Trophoblast cell (in vitro differentiated cells and primary cell): ENCODE measurements at regions not wholly inside any gene's neighbourhood (a gene's known extent, or its start where the extent isn't known, plus 50 kb on each side); places are given as distances from the start of the nearest gene placed in this dataset.

Source experiments
- DNase-seq, 2 donors: peaks; one replicate each; pipeline ENCODE4 v3.0.0-alpha.2; 2016
- H2AFZ ChIP-seq: 2 replicates; pipeline ENCODE4 v1.6.1; 2013; ENCODE audit warnings: low read length, moderate library complexity, mild to moderate bottlenecking; ENCODE audit not compliant: insufficient read depth, poor library complexity
- H2AK5ac ChIP-seq: 2 replicates; pipeline ENCODE4 v1.6.1; 2013; ENCODE audit warnings: mild to moderate bottlenecking, low read length
- H2BK120ac ChIP-seq: 2 replicates; pipeline ENCODE4 v1.6.1; 2013; ENCODE audit warnings: low read length, mild to moderate bottlenecking, moderate library complexity; ENCODE audit not compliant: insufficient read depth, poor library complexity
- H2BK12ac ChIP-seq: 2 replicates; pipeline ENCODE4 v1.6.1; 2013; ENCODE audit warnings: mild to moderate bottlenecking, low read length, moderate library complexity
- H2BK5ac ChIP-seq: 2 replicates; pipeline ENCODE4 v1.6.1; 2013; ENCODE audit warnings: low read length, low read depth, moderate library complexity, mild to moderate bottlenecking; ENCODE audit not compliant: poor library complexity
- H3K14ac ChIP-seq: 2 replicates; pipeline ENCODE4 v1.6.1; 2013; ENCODE audit warnings: mild to moderate bottlenecking, low read length
- H3K18ac ChIP-seq: 2 replicates; pipeline ENCODE4 v1.6.1; 2013; ENCODE audit warnings: mild to moderate bottlenecking, low read length
- H3K23ac ChIP-seq: 2 replicates; pipeline ENCODE4 v1.6.1; 2013; ENCODE audit warnings: low read length
- H3K27ac ChIP-seq: 2 replicates; pipeline ENCODE4 v1.5.1; 2013; ENCODE audit warnings: low read depth, mild to moderate bottlenecking, inconsistent platforms, low read length, moderate library complexity
- H3K27me3 ChIP-seq: 2 replicates; pipeline ENCODE4 v1.6.1; 2013; ENCODE audit warnings: inconsistent platforms, mild to moderate bottlenecking, low read length, moderate library complexity; ENCODE audit not compliant: insufficient read depth
- H3K36me3 ChIP-seq, 2 experiments: 1 replicate in 1 of 2; 2 replicates in 1 of 2; pipeline ENCODE4 v1.6.1; 2013; ENCODE audit warnings: low read length in 2 of 2, mild to moderate bottlenecking in 2 of 2, moderate library complexity in 1 of 2; ENCODE audit not compliant: insufficient read depth in 2 of 2, control insufficient read depth in 1 of 2
- H3K4ac ChIP-seq: 2 replicates; pipeline ENCODE4 v1.6.1; 2013; ENCODE audit warnings: low read depth, mild to moderate bottlenecking, low read length, moderate library complexity
- H3K4me1 ChIP-seq, 2 experiments: 1 replicate in 1 of 2; 2 replicates in 1 of 2; pipeline ENCODE4 v1.6.1; 2013; ENCODE audit warnings: low read length in 2 of 2, mild to moderate bottlenecking in 2 of 2, moderate library complexity in 1 of 2; ENCODE audit not compliant: insufficient read depth in 2 of 2, control insufficient read depth in 1 of 2
- H3K4me2 ChIP-seq: 2 replicates; pipeline ENCODE4 v1.6.1; 2013; ENCODE audit warnings: inconsistent platforms, mild to moderate bottlenecking, low read length, moderate library complexity
- H3K4me3 ChIP-seq: 2 replicates; pipeline ENCODE4 v1.5.1; 2013; ENCODE audit warnings: mild to moderate bottlenecking, low read depth, low read length, inconsistent platforms
- H3K79me1 ChIP-seq: one replicate; pipeline ENCODE4 v1.6.1; 2013; ENCODE audit warnings: low read length
- H3K79me2 ChIP-seq: 2 replicates; pipeline ENCODE4 v1.6.1; 2013; ENCODE audit warnings: low read length, mild to moderate bottlenecking; ENCODE audit not compliant: control insufficient read depth, insufficient read depth, poor library complexity
- H3K9ac ChIP-seq: 2 replicates; pipeline ENCODE4 v1.6.1; 2013; ENCODE audit warnings: mild to moderate bottlenecking, low read length
- H3K9me3 ChIP-seq: 2 replicates; pipeline ENCODE4 v1.6.1; 2013; ENCODE audit warnings: low read depth, mild to moderate bottlenecking, control low read depth, inconsistent platforms, low read length; ENCODE audit not compliant: insufficient read depth
- H4K12ac ChIP-seq: 2 replicates; pipeline ENCODE4 v1.6.1; 2013; ENCODE audit warnings: low read depth, mild to moderate bottlenecking, low read length, moderate library complexity
- H4K8ac ChIP-seq: 2 replicates; pipeline ENCODE4 v1.6.1; 2013; ENCODE audit warnings: low read depth, mild to moderate bottlenecking, low read length, moderate library complexity
- H4K91ac ChIP-seq: one replicate; pipeline ENCODE4 v1.6.1; 2013; ENCODE audit warnings: low read depth, mild to moderate bottlenecking, low read length, moderate library complexity
- WGBS: extraction: QIAGEN DNeasy Blood & Tissue Kit; methylation state at CpG from one replicate; pipeline ENCODE4 v1.1.7; 2013; ENCODE audit warnings: missing lambda C conversion rate; ENCODE audit not compliant: insufficient read length, insufficient coverage; ENCODE audit errors: extremely low coverage; 5-methylcytosine and 5-hydroxymethylcytosine counted together

DNA sequence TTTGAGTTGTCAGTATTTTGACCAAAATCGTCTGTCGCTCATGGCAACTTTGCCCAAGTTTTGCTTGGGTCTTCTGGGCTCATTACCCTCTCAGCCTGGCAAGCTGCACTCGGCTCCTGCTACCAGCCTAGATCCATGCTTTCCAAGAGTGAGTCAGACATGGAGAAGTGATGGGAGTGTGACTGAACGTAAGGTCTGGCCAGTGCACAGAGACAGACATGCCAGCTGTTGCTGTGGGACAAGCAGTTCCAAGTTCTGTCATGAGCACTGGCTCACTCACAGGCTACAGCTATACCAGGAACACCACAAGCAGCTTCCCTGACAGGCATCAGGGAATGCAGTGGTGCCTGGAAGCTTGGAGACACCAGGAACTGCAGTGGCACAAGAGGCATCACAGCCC, 338.9 kb downstream of the KDM5D start:
- H3K79me1 ChIP-seq: no peaks in the 10 kb centered on the region
- H3K27ac ChIP-seq: no peak overlapping the region
- H2BK12ac ChIP-seq: no peak overlapping the region
- no peak overlapping the region for H4K8ac ChIP-seq
- no peak overlapping the region for H4K91ac ChIP-seq
- no peaks in the 10 kb centered on the region for H3K4me1 ChIP-seq
- H2BK120ac ChIP-seq: no peak overlapping the region
- no CpG with 5 or more reads among the region's 4 CpGs for WGBS
- no peaks in the 10 kb centered on the region for H3K27me3 ChIP-seq
- H3K14ac ChIP-seq: no peak overlapping the region
- no peaks in the 10 kb centered on the region for H3K79me2 ChIP-seq
- H3K4ac ChIP-seq: no peak overlapping the region
- no peak overlapping the region for H2AK5ac ChIP-seq
- DNase-seq: no peak
- no peak overlapping the region for H3K9ac ChIP-seq
- H3K4me2 ChIP-seq: no peak overlapping the region
- H3K9me3 ChIP-seq: no peaks in the 10 kb centered on the region
- H3K4me3 ChIP-seq: no peak overlapping the region
- H2AFZ ChIP-seq: no peak overlapping the region
- H4K12ac ChIP-seq: no peak overlapping the region
- H3K23ac ChIP-seq: no peak overlapping the region
- H3K36me3 ChIP-seq: no peaks in the 10 kb centered on the region
- H3K18ac ChIP-seq: no peak overlapping the region
- H2BK5ac ChIP-seq: no peak overlapping the region

- Histone ChIP-seq H3K4me3 (no peak overlapping the region), H3K4me2 (no peak overlapping the region)
Observed at GRCh38 chrY:19392876-19393275, 351.6 kb downstream of the KDM5D start.

GRCh38 chrY:19391922-19392321, 352.6 kb downstream of the KDM5D start:
- WGBS: no CpG with 5 or more reads among the region's 1 CpG
- Histone ChIP-seq H2BK12ac (no peak overlapping the region), H3K4me1 (no peaks in the 10 kb centered on the region), H3K79me2 (no peaks in the 10 kb centered on the region), H3K18ac (no peak overlapping the region), H2AK5ac (no peak overlapping the region), H4K8ac (no peak overlapping the region), H3K14ac (no peak overlapping the region), H4K91ac (no peak overlapping the region), H3K4me2 (no peak overlapping the region), H4K12ac (no peak overlapping the region), H2AFZ (no peak overlapping the region), H2BK120ac (no peak overlapping the region), H3K23ac (no peak overlapping the region), H3K27me3 (no peaks in the 10 kb centered on the region), H3K36me3 (no peaks in the 10 kb centered on the region), H2BK5ac (no peak overlapping the region), H3K27ac (no peak overlapping the region), H3K79me1 (no peaks in the 10 kb centered on the region), H3K4ac (no peak overlapping the region), H3K9ac (no peak overlapping the region), H3K4me3 (no peak overlapping the region), H3K9me3 (no peaks in the 10 kb centered on the region)
- no peak for DNase-seq

More at GRCh38 chrY:19392876-19393275, 351.6 kb downstream of the KDM5D start:
- no peak overlapping the region for H2AFZ ChIP-seq
- no peak overlapping the region for H2BK5ac ChIP-seq
- H3K4me1 ChIP-seq: no peaks in the 10 kb centered on the region
- H3K9ac ChIP-seq: no peak overlapping the region
- no peaks in the 10 kb centered on the region for H3K27me3 ChIP-seq
- H2AK5ac ChIP-seq: no peak overlapping the region
- H3K18ac ChIP-seq: no peak overlapping the region
- no peak overlapping the region for H3K4ac ChIP-seq
- DNase-seq: no peak
- H3K79me2 ChIP-seq: no peaks in the 10 kb centered on the region
- H3K23ac ChIP-seq: no peak overlapping the region
- H4K8ac ChIP-seq: no peak overlapping the region
- H3K9me3 ChIP-seq: no peaks in the 10 kb centered on the region
- no peak overlapping the region for H4K91ac ChIP-seq
- no peak overlapping the region for H2BK120ac ChIP-seq
- H4K12ac ChIP-seq: no peak overlapping the region
- H3K79me1 ChIP-seq: no peaks in the 10 kb centered on the region
- H3K36me3 ChIP-seq: no peaks in the 10 kb centered on the region
- no peak overlapping the region for H3K27ac ChIP-seq
- no peak overlapping the region for H3K14ac ChIP-seq
- no peak overlapping the region for H2BK12ac ChIP-seq

DNA sequence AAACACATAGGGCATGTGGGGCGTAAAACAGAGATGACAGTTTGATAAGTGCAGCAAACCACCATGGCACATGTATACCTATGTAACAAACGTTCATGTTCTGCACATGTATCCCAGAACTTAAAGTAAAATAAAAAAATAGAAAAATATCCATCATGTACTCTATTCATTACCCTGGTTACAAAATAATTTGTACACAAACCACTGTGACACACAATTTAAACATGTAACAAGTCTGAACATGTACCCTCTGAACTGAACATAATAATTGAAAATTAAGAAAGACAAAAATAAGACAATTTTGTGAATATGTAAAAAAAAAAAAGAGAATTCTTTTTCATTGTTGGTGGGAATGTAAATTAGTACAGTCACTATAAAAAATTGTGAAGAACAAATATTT, 379.2 kb downstream of the KDM5D start:
- H3K9ac ChIP-seq: no peak overlapping the region
- no peak overlapping the region for H3K18ac ChIP-seq
- H3K14ac ChIP-seq: no peak overlapping the region
- H2AK5ac ChIP-seq: no peak overlapping the region
- H3K23ac ChIP-seq: no peak overlapping the region
- no peak overlapping the region for H3K4ac ChIP-seq
- DNase-seq: no peak
- no peaks in the 10 kb centered on the region for H3K4me1 ChIP-seq
- H2AFZ ChIP-seq: no peak overlapping the region
- no peak overlapping the region for H2BK120ac ChIP-seq
- no peak overlapping the region for H4K8ac ChIP-seq
- H3K36me3 ChIP-seq: no peaks in the 10 kb centered on the region
- no peaks in the 10 kb centered on the region for H3K79me2 ChIP-seq
- H2BK5ac ChIP-seq: no peak overlapping the region
- no peaks in the 10 kb centered on the region for H3K27me3 ChIP-seq
- no peak overlapping the region for H3K4me2 ChIP-seq
- no peak overlapping the region for H4K12ac ChIP-seq
- WGBS: no CpG with 5 or more reads among the region's 2 CpGs
- H3K4me3 ChIP-seq: no peak overlapping the region
- no peak overlapping the region for H4K91ac ChIP-seq
- no peaks in the 10 kb centered on the region for H3K9me3 ChIP-seq
- no peak overlapping the region for H2BK12ac ChIP-seq
- H3K79me1 ChIP-seq: no peaks in the 10 kb centered on the region
- no peak overlapping the region for H3K27ac ChIP-seq
